Neutrophil (primary cell): ENCODE measurements at regions not wholly inside any gene's neighbourhood (a gene's known extent, or its start where the extent isn't known, plus 50 kb on each side); places are given as distances from the start of the nearest gene placed in this dataset.

Source experiments
- H3K27ac ChIP-seq: fragments of 200-600 bp; sonication (generic); 2 replicates; pipeline ENCODE4 v1.5.1; 2016; ENCODE audit warnings: mild to moderate bottlenecking, moderate library complexity
- H3K27me3 ChIP-seq: fragments of 200-600 bp; sonication (generic); 2 replicates; pipeline ENCODE4 v1.6.0; 2016; ENCODE audit warnings: mild to moderate bottlenecking
- H3K36me3 ChIP-seq: fragments of 200-600 bp; sonication (generic); 2 replicates; pipeline ENCODE4 v1.5.1; 2017
- H3K4me1 ChIP-seq, 2 experiments: fragments of 200-600 bp in 1 of 2; sonication (generic) in 1 of 2; 1 replicate in 1 of 2; 2 replicates in 1 of 2; pipeline versions ENCODE4 v1.5.1 to v1.6.1; 2013 to 2016; ENCODE audit warnings: low read depth in 1 of 2, low read length in 1 of 2, mild to moderate bottlenecking in 1 of 2, moderate library complexity in 1 of 2; ENCODE audit not compliant: control insufficient read depth in 1 of 2, insufficient read depth in 1 of 2
- H3K4me3 ChIP-seq, 2 experiments: fragments of 200-600 bp in 1 of 2; sonication (generic) in 1 of 2; 1 replicate in 1 of 2; 2 replicates in 1 of 2; pipeline ENCODE4 v1.5.1; 2013 to 2016; ENCODE audit warnings: low read depth in 1 of 2, low read length in 1 of 2, mild to moderate bottlenecking in 1 of 2, moderate library complexity in 1 of 2
- H3K9me3 ChIP-seq: fragments of 200-600 bp; sonication (generic); 2 replicates; pipeline ENCODE4 v1.5.1; 2016
- CTCF ChIP-seq: fragments of 200-600 bp; sonication (generic); IDR thresholded peaks from 2 replicates; pipeline ENCODE4 v1.5.1; 2016; ENCODE audit warnings: antibody characterized with exemption

DNA sequence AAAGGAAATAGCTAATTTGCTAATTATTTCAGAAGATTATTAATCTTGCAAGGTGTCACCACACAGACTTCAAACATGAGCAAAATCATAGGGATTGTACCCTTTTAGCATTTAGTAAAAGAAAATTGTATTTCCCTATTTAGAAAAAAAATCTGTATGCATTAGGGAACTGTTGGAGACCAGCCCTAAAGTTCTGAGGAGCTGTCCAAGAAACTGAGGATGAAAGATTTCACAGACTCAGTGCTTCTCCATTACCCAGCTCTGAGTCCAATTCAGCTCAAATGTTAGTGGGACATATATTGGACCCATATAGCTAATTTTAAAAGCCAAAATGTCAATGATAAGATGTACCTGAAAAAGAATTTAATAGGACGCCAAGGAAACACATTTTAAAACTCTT is 271.7 kb downstream of the SNX10 start:
- TF ChIP-seq CTCF = no peak
- H3K27me3 ChIP-seq = no peaks in the 10 kb centered on the region
- H3K36me3 ChIP-seq = no peaks in the 10 kb centered on the region
- H3K9me3 ChIP-seq = no peaks in the 10 kb centered on the region
- no peak overlapping the region for H3K4me3 ChIP-seq
- peaks cover 0 to 7% of the 10 kb centered on the region in 2 experiments for H3K4me1 ChIP-seq
- no peak overlapping the region for H3K27ac ChIP-seq

DNA sequence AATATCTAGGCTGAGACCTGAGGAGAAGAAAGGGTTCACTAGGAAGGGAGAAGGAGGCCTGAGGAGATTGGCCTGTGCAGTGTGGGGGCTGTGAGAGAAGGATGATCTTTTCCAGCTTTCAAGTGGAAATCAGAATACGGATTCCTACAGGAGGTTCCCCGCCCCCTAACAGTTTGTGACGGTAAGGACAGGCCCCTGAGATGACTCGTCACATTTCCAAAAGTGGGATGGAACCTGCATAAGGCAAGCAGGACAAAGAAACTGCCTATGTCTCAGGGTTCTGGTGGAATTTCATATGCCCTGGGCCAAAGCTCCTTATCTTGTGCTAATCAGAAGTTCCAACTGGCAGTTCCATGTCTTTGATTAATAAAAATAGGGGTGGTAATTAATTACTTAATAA is 275.6 kb downstream of the SNX10 start:
- H3K4me3 ChIP-seq = no peak overlapping the region
- TF ChIP-seq CTCF = no peak
- no peaks in the 10 kb centered on the region for H3K36me3 ChIP-seq
- no peak overlapping the region for H3K27ac ChIP-seq
- H3K9me3 ChIP-seq = no peaks in the 10 kb centered on the region
- H3K27me3 ChIP-seq = no peaks in the 10 kb centered on the region
- H3K4me1 ChIP-seq = no peaks in the 10 kb centered on the region

GRCh38 chr7:26574476-26574875 is 282.8 kb downstream of the SNX10 start:
- Histone ChIP-seq H3K4me1 (no peaks in the 10 kb centered on the region), H3K36me3 (no peaks in the 10 kb centered on the region), H3K27me3 (no peaks in the 10 kb centered on the region), H3K9me3 (no peaks in the 10 kb centered on the region), H3K27ac (no peak overlapping the region), H3K4me3 (no peak overlapping the region)
- no peak for TF ChIP-seq CTCF

GRCh38 chr7:26580064-26580591 is 284.3 kb downstream of the SKAP2 start:
- Histone ChIP-seq H3K4me1 (no peaks in the 10 kb centered on the region), H3K36me3 (no peaks in the 10 kb centered on the region), H3K27me3 (no peaks in the 10 kb centered on the region), H3K27ac (no peak overlapping the region), H3K4me3 (no peak overlapping the region), H3K9me3 (no peaks in the 10 kb centered on the region)
- no peak for TF ChIP-seq CTCF

- Histone ChIP-seq H3K27me3 (no peaks in the 10 kb centered on the region), H3K36me3 (no peaks in the 10 kb centered on the region), H3K9me3 (no peaks in the 10 kb centered on the region), H3K4me3 (no peak overlapping the region), H3K27ac (no peak overlapping the region), H3K4me1 (no peaks in the 10 kb centered on the region)
- TF ChIP-seq CTCF = no peak
Observed at GRCh38 chr7:26580711-26581110, 283.7 kb downstream of the SKAP2 start.
